NCI-H460 (cell line): ENCODE measurements at regions not wholly inside any gene's neighbourhood (a gene's known extent, or its start where the extent isn't known, plus 50 kb on each side); places are given as distances from the start of the nearest gene placed in this dataset.
A peak's percentile ranks its signal among the peaks of the same experiment; 100 is the strongest.

Source experiments
- DNase-seq: peaks from one replicate; pipeline ENCODE4 v3.0.0-alpha.2; 2016; ENCODE audit warnings: low read depth; ENCODE audit errors: extremely low read depth

DNA sequence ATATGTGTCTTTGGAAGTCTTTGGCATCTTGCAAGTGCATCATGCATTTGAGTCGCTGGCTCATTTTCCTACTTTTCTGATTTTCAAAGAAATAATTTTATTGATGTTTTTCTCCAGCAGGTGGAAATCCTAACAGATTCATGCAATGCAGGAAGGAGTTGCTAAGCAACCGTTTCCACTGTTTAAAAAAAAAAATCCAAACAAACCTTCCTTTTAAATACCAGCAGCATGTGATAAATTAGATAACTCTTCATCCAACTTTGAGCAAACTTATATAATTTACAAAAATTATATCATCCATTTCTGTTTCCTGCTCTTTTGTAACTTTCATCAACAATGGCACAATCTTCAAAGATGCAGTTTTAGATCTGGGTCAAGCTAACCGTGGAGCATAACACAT is 364.1 kb downstream of the MFSD1 start:
- no peak for DNase-seq

DNA sequence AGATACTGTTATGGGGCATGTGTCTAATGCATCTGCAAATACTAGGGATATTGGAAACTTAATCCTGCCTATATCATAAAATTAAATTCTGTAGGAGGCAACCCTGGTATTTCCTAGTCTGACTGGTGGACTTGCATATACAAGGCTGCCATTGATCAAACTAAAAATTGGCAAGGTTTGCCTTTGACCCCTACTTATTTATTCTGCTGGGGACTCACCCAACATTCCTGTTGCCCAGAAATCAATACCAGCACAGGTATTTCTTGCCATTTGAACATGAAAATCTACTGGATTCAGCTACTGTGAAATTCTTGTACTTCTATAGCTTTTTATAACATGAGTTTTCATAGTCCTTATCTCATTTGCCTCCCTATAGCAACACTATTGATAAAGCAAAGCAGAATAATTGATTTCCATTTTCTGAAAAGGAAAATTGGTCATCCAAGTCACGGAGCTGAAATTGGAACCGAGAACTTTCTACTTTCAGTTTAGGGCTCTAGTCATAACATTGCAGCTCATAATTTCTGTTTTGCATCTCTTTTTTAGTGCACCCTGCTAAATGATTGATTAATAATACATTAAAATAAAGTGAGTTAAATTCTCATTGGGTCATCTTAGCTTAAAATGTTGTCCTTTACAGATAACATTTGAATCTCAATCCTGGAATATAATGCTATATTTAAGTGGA is 365.2 kb downstream of the MFSD1 start:
- no peak for DNase-seq

GRCh38 chr3:159168788-159169187 is 366.9 kb downstream of the MFSD1 start:
- no peak for DNase-seq

DNA sequence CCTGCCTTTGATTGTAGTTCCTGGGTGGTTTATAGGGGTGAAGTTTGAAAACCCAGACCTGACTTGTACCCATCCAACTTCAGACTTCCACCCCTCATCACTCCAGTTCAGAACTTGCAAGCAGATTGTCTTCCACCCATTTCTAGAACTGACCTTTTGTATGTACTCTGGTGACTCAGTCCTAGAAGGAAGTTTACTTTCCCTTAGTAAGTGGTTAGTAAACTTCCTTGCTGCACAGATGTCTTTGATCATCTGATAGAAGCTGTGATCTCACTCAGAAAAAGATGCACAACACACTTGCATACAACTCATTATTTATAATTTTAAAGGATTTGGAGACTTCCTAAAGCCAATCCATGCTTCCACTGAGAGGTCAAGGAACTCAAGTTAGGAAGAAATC is 368.0 kb downstream of the MFSD1 start:
- DNase-seq = peak; percentile 29

- DNase-seq = no peak
Measured at GRCh38 chr3:159170436-159171003, 368.7 kb downstream of the MFSD1 start.

- no peak for DNase-seq
Measured at GRCh38 chr3:159171333-159171732, 369.5 kb downstream of the MFSD1 start.

- DNase-seq = no peak
Measured at GRCh38 chr3:159172473-159172872, 370.6 kb downstream of the MFSD1 start.

- DNase-seq = no peak
Measured at GRCh38 chr3:159174715-159175692, 373.1 kb downstream of the MFSD1 start.

GRCh38 chr3:159178209-159178897 is 376.5 kb downstream of the MFSD1 start:
- no peak for DNase-seq

DNA sequence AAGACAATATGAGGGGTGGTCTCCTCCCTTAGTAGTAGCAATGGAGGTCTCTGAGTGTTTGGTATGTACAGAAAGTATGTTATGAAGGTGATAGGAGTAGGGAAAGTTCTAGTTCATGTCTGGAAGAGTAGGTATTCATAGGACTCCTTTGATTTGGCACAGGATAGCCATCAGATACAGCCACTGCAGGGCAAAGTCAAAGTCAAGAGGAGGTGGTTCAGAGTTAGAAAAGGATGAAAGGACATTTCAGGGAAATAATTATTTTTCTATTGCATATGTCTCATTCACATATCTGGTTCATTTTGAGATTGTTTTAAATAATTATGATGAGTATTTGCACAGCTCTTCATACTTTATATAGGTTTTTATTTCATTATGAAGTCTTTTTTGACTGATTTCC is 381.1 kb downstream of the MFSD1 start:
- DNase-seq = no peak

- no peak for DNase-seq
Measured at GRCh38 chr3:159185443-159186050, 383.7 kb downstream of the MFSD1 start.

DNA sequence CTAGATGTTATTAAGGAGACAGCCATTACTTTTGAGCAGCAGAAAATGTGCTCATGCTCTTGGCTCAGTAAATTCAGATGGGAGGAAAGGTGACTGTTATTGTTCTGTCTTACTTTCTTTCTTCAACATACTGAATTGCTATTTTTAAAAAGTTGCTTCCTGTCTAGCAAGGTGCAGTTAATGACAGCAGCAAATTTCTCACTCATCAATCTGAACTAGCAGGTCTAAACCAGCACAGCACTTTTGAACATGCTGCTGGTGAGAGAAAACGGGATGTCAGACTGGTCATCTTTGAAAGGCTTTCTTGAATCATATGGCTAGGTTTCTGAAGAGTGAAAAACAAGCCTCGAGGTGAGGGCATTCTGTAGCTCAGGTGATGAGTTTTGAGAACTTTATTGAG is 384.7 kb downstream of the MFSD1 start:
- DNase-seq = no peak

GRCh38 chr3:159187232-159187631 is 385.4 kb downstream of the MFSD1 start:
- no peak for DNase-seq

GRCh38 chr3:159187706-159188105 is 385.9 kb downstream of the MFSD1 start:
- DNase-seq = no peak

- DNase-seq = no peak
Measured at GRCh38 chr3:159189994-159190669, 388.3 kb downstream of the MFSD1 start.

GRCh38 chr3:159191447-159191846 is 389.6 kb downstream of the MFSD1 start:
- DNase-seq = no peak

DNA sequence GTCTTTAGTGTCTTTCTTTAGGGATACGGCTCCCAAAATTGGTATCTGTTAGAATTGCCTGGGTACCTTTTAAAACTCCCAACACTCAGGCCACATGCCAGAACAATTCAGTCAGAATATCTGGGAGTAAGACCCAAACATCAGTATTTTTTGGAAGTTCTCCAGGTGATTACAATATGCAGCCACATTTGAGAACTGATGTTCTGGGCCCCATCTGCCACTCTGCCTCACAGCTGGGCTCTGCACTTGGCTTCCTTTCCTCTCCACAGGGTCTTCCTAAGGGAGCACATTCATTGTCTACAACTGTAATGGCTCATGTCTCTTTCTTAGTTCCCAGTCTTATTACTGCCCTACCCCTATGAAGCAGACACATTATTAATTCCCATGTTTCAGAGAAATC is 394.5 kb downstream of the MFSD1 start:
- no peak for DNase-seq

GRCh38 chr3:159200176-159200575 is 398.3 kb downstream of the MFSD1 start:
- no peak for DNase-seq

GRCh38 chr3:159208050-159208449 is 406.2 kb downstream of the MFSD1 start:
- DNase-seq = no peak

DNA sequence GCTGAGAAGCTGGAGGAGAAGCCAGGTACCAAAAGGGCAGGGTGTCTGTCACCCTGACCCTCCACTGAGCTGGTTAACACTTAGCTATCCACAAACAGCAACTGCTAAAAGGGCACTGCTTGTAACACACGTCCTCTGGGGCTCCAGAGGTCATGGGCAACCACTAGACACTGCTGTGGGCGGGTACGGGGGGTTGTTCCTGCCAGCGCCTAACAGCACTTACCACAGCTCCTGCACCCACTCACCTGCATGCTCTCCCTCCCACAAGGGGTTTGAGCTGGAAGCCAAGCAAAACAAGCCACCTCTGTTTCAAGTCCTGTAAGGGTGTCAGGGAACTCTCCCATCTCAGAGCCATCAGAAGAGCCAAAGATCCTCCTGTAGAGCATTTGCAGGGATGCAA is 407.6 kb downstream of the MFSD1 start:
- no peak for DNase-seq
